Activated effector memory CD4-positive, alpha-beta T cell treated with anti-CD3 and anti-CD28 coated beads, Interleukin-2, amount 50 U/mL, for 16 hours (primary cell): ENCODE measurements at regions not wholly inside any gene's neighbourhood (a gene's known extent, or its start where the extent isn't known, plus 50 kb on each side); places are given as distances from the start of the nearest gene placed in this dataset.
"Not testable (repeated sequence)": the region's sequence is repeated elsewhere in the genome, so short reads cannot be mapped to it uniquely, and the experiment has no call there.

Experiments used
- DNase-seq: peaks from one replicate; pipeline ENCODE4 v3.0.0-alpha.2; 2020

- DNase-seq: no peak
Observed at GRCh38 chr3:153856932-153857331, 264.3 kb upstream of the ARHGEF26 start.

GRCh38 chr3:153864793-153865192 is 256.4 kb upstream of the ARHGEF26 start:
- DNase-seq: no peak

- DNase-seq: no peak
Observed at GRCh38 chr3:153866901-153867300, 254.3 kb upstream of the ARHGEF26 start.

GRCh38 chr3:153874348-153874747 is 246.8 kb upstream of the ARHGEF26 start:
- DNase-seq: not testable (repeated sequence)

- no peak for DNase-seq
Observed at GRCh38 chr3:153880493-153880892, 240.7 kb upstream of the ARHGEF26 start.

- no peak for DNase-seq
Observed at GRCh38 chr3:153881201-153881600, 240.0 kb upstream of the ARHGEF26 start.

GRCh38 chr3:153885359-153885758 is 235.8 kb upstream of the ARHGEF26 start:
- DNase-seq: no peak

- DNase-seq: no peak
Observed at GRCh38 chr3:153889905-153890334, 231.3 kb upstream of the ARHGEF26 start.

GRCh38 chr3:153892126-153892525 is 229.1 kb upstream of the ARHGEF26 start:
- DNase-seq: no peak

GRCh38 chr3:153894857-153895256 is 226.3 kb upstream of the ARHGEF26 start:
- DNase-seq: no peak

- DNase-seq: no peak
Observed at GRCh38 chr3:153896197-153896596, 225.0 kb upstream of the ARHGEF26 start.

- no peak for DNase-seq
Observed at GRCh38 chr3:153897025-153897723, 224.0 kb upstream of the ARHGEF26 start.

GRCh38 chr3:153897842-153898241 is 223.3 kb upstream of the ARHGEF26 start:
- no peak for DNase-seq

- DNase-seq: no peak
Observed at GRCh38 chr3:153901152-153901551, 220.0 kb upstream of the ARHGEF26 start.

- DNase-seq: no peak
Observed at GRCh38 chr3:153901991-153902390, 219.2 kb upstream of the ARHGEF26 start.

- DNase-seq: no peak
Observed at GRCh38 chr3:153903430-153903829, 217.8 kb upstream of the ARHGEF26 start.

- DNase-seq: no peak
Observed at GRCh38 chr3:153906366-153906765, 214.8 kb upstream of the ARHGEF26 start.

GRCh38 chr3:153910387-153910786 is 210.8 kb upstream of the ARHGEF26 start:
- DNase-seq: no peak

- no peak for DNase-seq
Observed at GRCh38 chr3:153911116-153911515, 210.1 kb upstream of the ARHGEF26 start.

GRCh38 chr3:153919773-153920172 is 201.4 kb upstream of the ARHGEF26 start:
- DNase-seq: no peak

GRCh38 chr3:153921826-153922225 is 199.4 kb upstream of the ARHGEF26 start:
- DNase-seq: no peak

GRCh38 chr3:153925841-153926514 is 195.2 kb upstream of the ARHGEF26 start:
- DNase-seq: no peak

GRCh38 chr3:153927107-153927506 is 194.1 kb upstream of the ARHGEF26 start:
- no peak for DNase-seq

- no peak for DNase-seq
Observed at GRCh38 chr3:153928851-153929250, 192.3 kb upstream of the ARHGEF26 start.

- DNase-seq: not testable (repeated sequence)
Observed at GRCh38 chr3:153933481-153933880, 187.7 kb upstream of the ARHGEF26 start.
